H1 (cell line): ENCODE measurements at regions not wholly inside any gene's neighbourhood (a gene's known extent, or its start where the extent isn't known, plus 50 kb on each side); places are given as distances from the start of the nearest gene placed in this dataset.

Source experiments
- CBX8 ChIP-seq: fragments of 300-800, 300-1000 bp; sonication (generic); IDR thresholded peaks from 2 replicates; pipeline ENCODE4 v1.7.1; 2016; ENCODE audit warnings: low read depth, low read length, borderline replicate concordance
- CHD7 ChIP-seq: fragments of 300-600 bp; sonication (generic); IDR thresholded peaks from 2 replicates; pipeline ENCODE4 v1.7.1; 2012; ENCODE audit warnings: low read length, moderate library complexity, mild to moderate bottlenecking, inconsistent platforms; ENCODE audit not compliant: insufficient replicate concordance
- CTBP2 ChIP-seq: IDR thresholded peaks from 2 replicates; pipeline ENCODE4 v1.7.0; 2011; ENCODE audit warnings: borderline replicate concordance, mild to moderate bottlenecking, moderate library complexity, mixed read lengths, low read length; ENCODE audit not compliant: insufficient read depth, insufficient read length
- HDAC2 ChIP-seq, 2 experiments: fragments of 300-600 bp in 1 of 2; sonication (generic) in 1 of 2; IDR thresholded peaks; 2 replicates each; pipeline ENCODE4 v1.6.1; 2011 to 2012; ENCODE audit warnings: low read depth in 2 of 2, low read length in 2 of 2, mild to moderate bottlenecking in 2 of 2, moderate library complexity in 2 of 2, borderline replicate concordance in 1 of 2, inconsistent platforms in 1 of 2
- RAD21 ChIP-seq, 2 experiments: IDR thresholded peaks in 1 of 2; conservative IDR thresholded peaks in 1 of 2; 2 replicates each; pipeline ENCODE4 v1.6.1; 2011; ENCODE audit warnings: low read depth in 2 of 2, low read length in 2 of 2, improper control_type of control experiment in 1 of 2, inconsistent platforms in 1 of 2, mild to moderate bottlenecking in 1 of 2, moderate library complexity in 1 of 2
- RNF2 ChIP-seq: fragments of 200-900, 300-1000 bp; sonication (generic); IDR thresholded peaks from 2 replicates; pipeline ENCODE4 v1.7.1; 2016; ENCODE audit warnings: borderline replicate concordance, low read depth, mild to moderate bottlenecking, antibody characterized with exemption, low read length; ENCODE audit not compliant: poor library complexity, severe bottlenecking; ENCODE audit errors: missing control alignments
- SP4 ChIP-seq: IDR thresholded peaks from 2 replicates; pipeline ENCODE4 v1.6.1; 2012; ENCODE audit warnings: low read length, inconsistent platforms
- TF ChIP-seq, protein P1 (sequence below): IDR thresholded peaks from 2 replicates; pipeline ENCODE4 v1.6.1; 2011; ENCODE audit warnings: low read length, improper control_type of control experiment

DNA sequence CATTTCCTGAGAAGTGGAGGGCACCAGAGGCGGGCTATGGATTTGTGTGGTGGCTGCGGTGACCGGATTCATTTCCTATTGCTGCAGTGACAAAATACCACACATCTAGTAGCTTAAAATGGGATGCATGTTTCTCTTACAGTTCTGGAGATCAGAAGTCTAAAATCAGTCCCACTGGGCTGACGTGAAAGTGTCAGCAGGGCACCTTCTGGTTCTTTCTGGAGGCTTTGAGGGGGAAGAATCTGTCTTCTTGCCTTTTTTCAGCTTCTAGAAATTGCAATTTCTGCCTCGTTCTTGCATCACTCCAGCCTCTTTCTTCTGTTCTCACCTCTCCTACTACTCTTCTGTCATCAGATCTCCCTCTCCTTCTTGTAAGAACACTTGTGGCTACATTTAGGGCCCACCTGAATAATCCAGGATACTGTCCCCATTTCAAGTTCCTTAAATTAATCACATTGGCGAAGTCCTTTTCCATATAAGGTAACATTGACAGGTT, 111.2 kb downstream of the MARCHF4 start (continued):
- TF ChIP-seq CHD7 (no peak), SP4 (no peak), RNF2 (no peak), CTBP2 (no peak), HDAC2 (IDR thresholded peaks at IDR 0.05; ENCODE audit: borderline replicate concordance in 1 of 2, low read depth in 2 of 2, low read length in 2 of 2) (no peak), CBX8 (no peak), RAD21 (IDR thresholded peaks at IDR 0.05 in 1 of 2, conservative IDR thresholded peaks at IDR 0.05 in 1 of 2; ENCODE audit: low read depth in 2 of 2, low read length in 2 of 2) (no peak)
- TF ChIP-seq, protein P1, sequence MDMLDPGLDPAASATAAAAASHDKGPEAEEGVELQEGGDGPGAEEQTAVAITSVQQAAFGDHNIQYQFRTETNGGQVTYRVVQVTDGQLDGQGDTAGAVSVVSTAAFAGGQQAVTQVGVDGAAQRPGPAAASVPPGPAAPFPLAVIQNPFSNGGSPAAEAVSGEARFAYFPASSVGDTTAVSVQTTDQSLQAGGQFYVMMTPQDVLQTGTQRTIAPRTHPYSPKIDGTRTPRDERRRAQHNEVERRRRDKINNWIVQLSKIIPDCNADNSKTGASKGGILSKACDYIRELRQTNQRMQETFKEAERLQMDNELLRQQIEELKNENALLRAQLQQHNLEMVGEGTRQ = no peak
